Gastrocnemius medialis (tissue), 4 donors: ENCODE measurements at regions not wholly inside any gene's neighbourhood (a gene's known extent, or its start where the extent isn't known, plus 50 kb on each side); places are given as distances from the start of the nearest gene placed in this dataset.

Experiments used
- ATAC-seq, 2 donors: fragments of 150-250 bp; one replicate each; pipeline ENCODE4 v1.9.1; 2016
- DNase-seq, 2 donors: peaks; one replicate each; pipeline ENCODE4 v3.0.0-alpha.2; 2019
- H3K27ac ChIP-seq, 4 donors: fragments of 200-600 bp; sonication (generic); 1 replicate in 1 of 4; 2 replicates in 3 of 4; pipeline ENCODE4 v1.5.1; 2016 to 2018; ENCODE audit warnings: mild to moderate bottlenecking in 2 of 4, moderate library complexity in 1 of 4
- H3K27me3 ChIP-seq, 3 donors: fragments of 200-600 bp; sonication (generic) in 2 of 3; 1 replicate in 1 of 3; 2 replicates in 2 of 3; pipeline versions ENCODE4 v1.5.1 to v1.6.0; 2016 to 2019; ENCODE audit warnings: mild to moderate bottlenecking in 1 of 3, moderate library complexity in 1 of 3
- H3K36me3 ChIP-seq, 2 donors: fragments of 200-600 bp; sonication (generic) in 1 of 2; one replicate each; pipeline ENCODE4 v1.5.1; 2017 to 2018
- H3K4me1 ChIP-seq, 2 donors: fragments of 200-600 bp; sonication (generic) in 1 of 2; one replicate each; pipeline ENCODE4 v1.5.1; 2016 to 2017; ENCODE audit warnings: mild to moderate bottlenecking in 2 of 2
- H3K4me3 ChIP-seq, 4 donors: fragments of 200-600 bp; sonication (generic) in 3 of 4; 1 replicate in 1 of 4; 2 replicates in 3 of 4; pipeline ENCODE4 v1.5.1; 2016 to 2019; ENCODE audit warnings: mild to moderate bottlenecking in 2 of 4
- H3K9me3 ChIP-seq, 3 donors: fragments of 200-600 bp; sonication (generic) in 2 of 3; 1 replicate in 1 of 3; 2 replicates in 2 of 3; pipeline ENCODE4 v1.5.1; 2016 to 2019
- CTCF ChIP-seq, 5 experiments: fragments of 450-650 bp in 3 of 5; fragments of 200-600 bp in 2 of 5; sonication (generic) in 2 of 5; IDR thresholded peaks in 4 of 5; conservative IDR thresholded peaks in 1 of 5; 1 replicate in 4 of 5; 2 replicates in 1 of 5; pipeline ENCODE4 v1.5.1; 2016 to 2019; ENCODE audit warnings: antibody characterized with exemption in 5 of 5, mild to moderate bottlenecking in 3 of 5, moderate library complexity in 3 of 5
- POLR2A ChIP-seq, 2 donors: fragments of 450-650 bp; IDR thresholded peaks; one replicate each; pipeline ENCODE4 v1.6.1; 2017; ENCODE audit warnings: antibody characterized with exemption in 2 of 2, mild to moderate bottlenecking in 2 of 2, moderate library complexity in 2 of 2
- in situ Hi-C, 4 donors: fragments of 200-750 bp; cut with MboI; loops; one replicate each; pipeline versions ENCODE4 v1.15.0 to v1.8.0; 2017; ENCODE audit warnings: low sequenced_read_pairs in 4 of 4
- intact Hi-C: fragments of 100-400 bp; cut with DNase I; formaldehyde crosslinking; loops from one replicate; pipeline ENCODE4 v1.15.1; 2023; ENCODE audit warnings: low total_unique reads

- Histone ChIP-seq H3K27me3 (no peaks in the 10 kb centered on the region), H3K36me3 (no peaks in the 10 kb centered on the region), H3K9me3 (no peaks in the 10 kb centered on the region), H3K27ac (no peak overlapping the region), H3K4me1 (no peaks in the 10 kb centered on the region), H3K4me3 (no peak overlapping the region)
- in situ Hi-C loops = no loop called here
- no peak for DNase-seq
- intact Hi-C loops = no loop called here
- ATAC-seq = no peak
- TF ChIP-seq POLR2A (IDR thresholded peaks at IDR 0.05) (no peak), CTCF (IDR thresholded peaks at IDR 0.05 in 4 of 5, conservative IDR thresholded peaks at IDR 0.05 in 1 of 5) (no peak)
Observed at GRCh38 chr5:20224046-20224445, 236.0 kb upstream of the CDH18 start.

- H3K9me3 ChIP-seq = no peaks in the 10 kb centered on the region
- no peak for TF ChIP-seq CTCF (IDR thresholded peaks at IDR 0.05 in 4 of 5, conservative IDR thresholded peaks at IDR 0.05 in 1 of 5)
- no peak for TF ChIP-seq POLR2A (IDR thresholded peaks at IDR 0.05)
- H3K27ac ChIP-seq = no peak overlapping the region
- intact Hi-C loops = no loop called here
- in situ Hi-C loops = no loop called here
- no peaks in the 10 kb centered on the region for H3K27me3 ChIP-seq
- DNase-seq (no peak), ATAC-seq (no peak)
- H3K4me3 ChIP-seq = no peak overlapping the region
- H3K4me1 ChIP-seq = no peaks in the 10 kb centered on the region
- H3K36me3 ChIP-seq = no peaks in the 10 kb centered on the region
Observed at GRCh38 chr5:20223451-20223850, 235.5 kb upstream of the CDH18 start.

- no peaks in the 10 kb centered on the region for H3K9me3 ChIP-seq
- ATAC-seq (no peak), DNase-seq (no peak)
- no peaks in the 10 kb centered on the region for H3K27me3 ChIP-seq
- no peaks in the 10 kb centered on the region for H3K4me1 ChIP-seq
- H3K36me3 ChIP-seq = no peaks in the 10 kb centered on the region
- intact Hi-C loops = no loop called here
- H3K27ac ChIP-seq = no peak overlapping the region
- TF ChIP-seq POLR2A (IDR thresholded peaks at IDR 0.05) = no peak
- TF ChIP-seq CTCF (IDR thresholded peaks at IDR 0.05 in 4 of 5, conservative IDR thresholded peaks at IDR 0.05 in 1 of 5) = no peak
- in situ Hi-C loops = no loop called here
- H3K4me3 ChIP-seq = no peak overlapping the region
Observed at GRCh38 chr5:20215257-20215656, 227.3 kb upstream of the CDH18 start.

GRCh38 chr5:20213803-20214202, 225.8 kb upstream of the CDH18 start:
- no peak for ATAC-seq
- no peaks in the 10 kb centered on the region for H3K4me1 ChIP-seq
- no peaks in the 10 kb centered on the region for H3K27me3 ChIP-seq
- intact Hi-C loops (no loop called here), in situ Hi-C loops (no loop called here)
- no peak for DNase-seq
- no peak overlapping the region for H3K27ac ChIP-seq
- TF ChIP-seq CTCF (IDR thresholded peaks at IDR 0.05 in 4 of 5, conservative IDR thresholded peaks at IDR 0.05 in 1 of 5) (no peak), POLR2A (IDR thresholded peaks at IDR 0.05) (no peak)
- no peaks in the 10 kb centered on the region for H3K9me3 ChIP-seq
- no peaks in the 10 kb centered on the region for H3K36me3 ChIP-seq
- H3K4me3 ChIP-seq = no peak overlapping the region

GRCh38 chr5:20212701-20213100, 224.7 kb upstream of the CDH18 start:
- intact Hi-C loops (no loop called here), in situ Hi-C loops (no loop called here)
- DNase-seq (no peak), ATAC-seq (no peak)
- Histone ChIP-seq H3K27ac (no peak overlapping the region), H3K4me1 (no peaks in the 10 kb centered on the region), H3K27me3 (no peaks in the 10 kb centered on the region), H3K9me3 (no peaks in the 10 kb centered on the region), H3K36me3 (no peaks in the 10 kb centered on the region), H3K4me3 (no peak overlapping the region)
- no peak for TF ChIP-seq CTCF (IDR thresholded peaks at IDR 0.05 in 4 of 5, conservative IDR thresholded peaks at IDR 0.05 in 1 of 5)
- TF ChIP-seq POLR2A (IDR thresholded peaks at IDR 0.05) = no peak
